Stimulated activated CD8-positive, alpha-beta memory T cell treated with anti-CD3 and anti-CD28 coated beads, Interleukin-7, amount 100 ng/mL, for 1 hour (primary cell): ENCODE measurements at regions not wholly inside any gene's neighbourhood (a gene's known extent, or its start where the extent isn't known, plus 50 kb on each side); places are given as distances from the start of the nearest gene placed in this dataset.
"Not testable (repeated sequence)": the region's sequence is repeated elsewhere in the genome, so short reads cannot be mapped to it uniquely, and the experiment has no call there.

Experiments
- DNase-seq, 2 donors: peaks; one replicate each; pipeline ENCODE4 v3.0.0-alpha.2; 2020; ENCODE audit warnings: low read depth in 2 of 2

DNA sequence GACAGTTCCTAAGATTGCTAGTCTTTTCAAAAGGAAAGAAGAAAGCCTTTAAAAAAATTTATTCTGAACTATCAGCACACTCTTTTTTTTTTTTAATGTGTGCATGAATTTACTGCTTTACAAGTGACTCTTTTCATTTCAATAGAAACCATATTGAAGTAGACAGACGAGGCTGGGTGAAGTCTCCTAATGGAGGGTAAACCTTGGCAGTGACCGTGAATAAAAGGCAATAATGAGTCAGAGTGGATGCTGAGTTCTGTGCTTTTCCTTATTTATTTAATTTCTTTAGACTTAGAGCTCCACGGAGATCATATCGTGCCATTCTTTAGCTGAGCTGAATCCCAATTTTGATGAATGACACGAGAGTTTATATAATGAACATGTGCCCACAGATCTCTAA lies 196.9 kb downstream of the PRL start:
- no peak for DNase-seq

DNA sequence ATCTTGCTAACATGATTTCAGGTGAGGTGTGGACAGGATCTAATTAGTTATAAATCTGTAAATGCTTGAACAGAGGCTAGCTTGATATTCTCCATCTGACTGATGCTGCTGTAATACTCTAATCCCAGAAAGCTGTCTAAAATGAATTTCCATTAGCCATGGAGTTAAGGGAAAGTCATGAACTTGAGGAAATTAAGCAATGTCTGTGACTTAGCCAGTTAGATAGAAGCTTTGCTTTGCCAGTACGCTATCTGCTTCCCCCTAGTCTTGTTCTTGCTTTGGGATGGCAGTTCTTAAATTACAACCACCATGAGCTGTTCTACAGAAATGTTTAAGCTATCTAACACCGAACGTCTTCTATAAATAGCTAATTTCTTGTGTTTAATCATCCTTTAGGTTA lies 195.7 kb downstream of the PRL start:
- DNase-seq, result no peak

DNA sequence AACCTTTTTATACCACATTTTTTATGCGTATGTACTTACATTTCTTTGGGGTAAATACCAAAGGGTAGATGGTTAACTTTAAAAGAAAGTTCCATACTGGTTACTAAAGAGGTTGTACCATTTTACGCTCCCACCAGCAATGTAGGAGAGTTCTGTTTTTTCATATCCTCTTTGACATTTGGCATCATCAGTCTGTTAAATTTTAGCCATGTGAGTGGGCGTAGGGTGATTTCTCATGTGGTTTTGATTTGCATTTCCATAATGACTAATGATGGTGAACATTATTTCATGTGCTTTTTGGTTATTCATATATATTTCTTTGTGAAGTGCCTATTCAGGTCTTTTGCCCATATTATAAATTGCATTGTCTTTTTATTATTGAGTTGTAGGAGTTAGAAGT lies 194.2 kb downstream of the PRL start:
- no peak for DNase-seq

DNA sequence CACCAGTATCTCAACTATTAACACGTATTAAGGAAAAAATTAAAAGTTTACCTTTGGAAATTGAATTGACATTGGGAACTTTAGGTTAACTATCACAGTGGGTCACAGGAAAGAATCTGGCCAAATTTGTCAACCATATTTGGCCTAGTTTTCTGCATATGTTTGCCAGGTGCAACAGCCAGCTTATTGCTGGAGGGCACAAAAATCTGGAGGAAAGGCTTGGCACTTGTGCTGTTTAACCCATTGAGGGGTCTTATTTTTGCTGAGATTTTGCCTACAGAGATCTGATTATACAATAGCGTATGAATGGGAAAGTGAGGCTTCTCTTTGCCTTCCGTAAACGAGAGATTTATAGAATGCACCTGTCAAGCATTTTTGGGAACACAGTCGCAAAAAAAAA lies 190.4 kb downstream of the PRL start:
- no peak for DNase-seq

DNA sequence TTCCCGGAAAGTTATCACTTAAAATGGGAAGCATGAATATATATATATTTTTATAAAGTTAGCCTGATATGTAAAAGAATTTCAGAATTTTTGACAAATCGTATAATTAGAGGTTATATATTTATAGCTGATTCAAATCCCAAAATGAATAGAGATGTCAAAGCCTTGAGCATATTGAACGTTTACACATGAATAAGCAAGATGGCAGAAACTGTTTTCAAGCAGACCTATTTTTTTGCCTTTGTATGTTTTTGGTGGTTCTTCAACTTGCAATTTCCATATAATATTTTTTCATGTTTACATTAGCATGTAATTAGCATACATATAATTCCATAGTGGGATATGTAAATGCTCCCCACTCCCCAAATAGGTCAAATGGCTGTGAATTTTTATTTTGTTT lies 189.9 kb downstream of the PRL start:
- no peak for DNase-seq

DNA sequence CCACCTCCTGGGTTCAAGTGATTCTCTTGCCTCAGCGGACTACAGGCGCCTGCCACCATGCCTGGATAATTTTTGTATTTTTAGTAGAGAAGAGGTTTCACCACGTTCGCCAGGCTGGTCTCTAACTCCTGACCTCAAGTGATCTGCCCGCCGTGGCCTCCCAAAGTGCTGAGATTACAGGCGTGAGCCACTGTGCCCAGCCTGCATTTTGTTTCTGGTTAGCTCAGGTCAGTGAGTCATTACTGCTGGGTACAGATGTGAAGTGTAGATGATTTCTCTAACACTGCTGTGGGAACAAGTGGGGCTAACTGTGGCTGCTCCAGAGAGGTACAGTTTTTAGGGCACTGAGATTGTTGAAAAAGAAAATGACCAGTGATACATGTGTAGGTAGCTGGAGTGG lies 188.6 kb downstream of the PRL start:
- no peak for DNase-seq

DNA sequence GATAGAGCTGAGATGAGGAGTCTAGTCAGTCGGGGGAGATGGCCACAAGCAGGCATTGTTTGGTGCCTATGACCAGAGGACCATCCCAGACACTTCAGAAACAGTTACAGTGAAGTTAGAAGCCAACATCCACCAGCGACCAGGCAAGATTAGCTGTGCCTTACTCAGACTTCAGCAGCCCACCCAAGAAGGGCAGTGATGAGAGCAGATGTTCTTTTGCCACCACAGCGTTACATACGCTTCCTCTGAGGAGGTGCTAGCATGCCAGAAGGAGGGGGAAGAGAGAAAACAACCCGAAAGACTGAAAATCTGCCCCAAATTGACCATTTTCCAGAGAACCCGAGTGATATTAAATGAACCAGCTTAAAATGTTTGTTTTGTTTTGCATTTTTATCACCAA lies 186.8 kb downstream of the PRL start:
- DNase-seq, result no peak

DNA sequence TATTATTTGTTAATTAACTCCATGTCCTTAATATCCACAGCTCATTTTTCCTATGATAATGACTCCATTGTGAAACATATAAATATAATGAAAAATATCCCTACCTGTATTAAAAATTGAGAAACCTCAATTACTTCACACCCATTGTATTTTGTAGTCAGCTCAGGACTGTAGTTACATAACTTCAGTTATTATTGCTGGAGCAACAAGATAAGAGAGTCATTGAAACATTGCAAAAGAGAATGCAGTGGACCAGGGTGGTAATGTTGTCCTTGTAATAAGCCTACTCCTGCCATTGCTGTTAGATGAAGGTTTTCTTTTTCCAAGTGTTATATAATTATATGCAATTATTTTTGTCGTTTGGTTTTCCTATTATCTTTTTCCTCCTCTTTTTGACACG lies 184.4 kb downstream of the PRL start:
- DNase-seq, result no peak

DNA sequence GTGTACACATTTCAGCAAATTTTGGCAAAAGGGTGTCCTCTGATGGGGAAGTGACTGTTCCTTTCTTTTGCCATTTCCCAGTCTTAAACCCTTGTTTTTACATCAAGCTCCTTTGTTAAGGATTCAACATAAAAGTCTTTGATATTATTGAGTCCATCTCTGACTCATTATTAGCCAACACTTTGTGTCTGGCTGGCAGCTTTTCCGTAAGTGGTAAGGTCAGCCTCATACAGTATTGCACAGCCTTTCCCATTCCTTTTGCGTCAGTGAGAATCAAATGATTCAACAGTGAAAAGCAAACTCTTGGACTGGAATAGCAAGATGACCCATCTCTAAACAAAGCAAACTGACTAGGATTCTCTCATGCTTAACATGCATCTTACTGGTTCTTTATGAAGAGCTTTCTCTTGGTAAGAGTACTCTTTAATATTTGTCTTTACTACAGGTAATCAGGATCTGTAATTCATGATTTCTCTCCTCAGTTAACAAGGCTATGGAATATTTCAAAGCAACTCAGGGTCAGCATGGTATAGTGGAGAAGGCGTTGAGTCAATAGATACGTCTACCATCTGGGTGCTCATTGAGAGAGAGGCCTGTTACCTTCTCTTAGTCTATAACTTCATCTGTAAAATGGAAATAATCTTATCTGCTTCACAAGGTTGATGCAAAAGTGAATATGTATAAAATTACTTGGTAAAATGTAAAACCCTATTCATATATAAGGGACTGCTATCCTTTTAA lies 183.6 kb downstream of the PRL start:
- no peak for DNase-seq

DNA sequence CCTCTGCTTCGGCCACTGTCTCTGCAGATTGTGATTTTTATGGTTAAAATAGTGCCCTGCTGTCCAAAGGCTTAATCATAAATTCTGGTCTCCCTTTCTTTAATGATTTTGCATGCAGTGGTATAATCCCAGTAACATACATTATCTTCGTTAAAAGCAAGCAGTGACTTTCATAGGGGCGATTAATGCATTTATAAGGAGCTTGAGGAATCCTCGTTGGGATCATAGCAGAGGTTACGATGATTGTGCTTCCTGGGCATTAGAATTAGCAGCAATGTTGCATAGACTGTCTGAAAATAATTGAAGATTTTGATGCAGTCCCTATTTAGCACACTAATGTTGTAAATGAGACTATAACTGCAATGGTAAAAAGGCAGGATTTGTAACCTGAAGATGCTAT lies 181.3 kb downstream of the PRL start:
- DNase-seq, result no peak

DNA sequence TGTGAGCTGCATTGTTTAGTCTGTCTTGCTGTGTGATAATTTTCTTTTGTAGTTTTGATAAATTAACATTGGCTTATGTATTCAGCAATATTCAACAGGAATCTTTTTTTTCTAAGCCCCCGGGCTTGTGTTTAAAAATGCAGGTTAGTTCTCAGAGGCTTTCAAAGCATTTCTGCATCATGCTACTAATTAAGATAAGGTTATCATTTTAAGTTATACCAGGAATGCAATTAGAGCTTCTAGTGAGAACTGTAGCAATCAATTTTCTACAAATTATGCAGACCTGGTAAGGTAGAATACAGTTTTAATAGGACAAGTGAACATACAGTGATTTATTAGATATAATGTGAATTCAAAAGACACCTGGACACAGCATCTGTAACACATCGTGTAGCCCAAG lies 179.2 kb downstream of the PRL start:
- DNase-seq, result no peak

DNA sequence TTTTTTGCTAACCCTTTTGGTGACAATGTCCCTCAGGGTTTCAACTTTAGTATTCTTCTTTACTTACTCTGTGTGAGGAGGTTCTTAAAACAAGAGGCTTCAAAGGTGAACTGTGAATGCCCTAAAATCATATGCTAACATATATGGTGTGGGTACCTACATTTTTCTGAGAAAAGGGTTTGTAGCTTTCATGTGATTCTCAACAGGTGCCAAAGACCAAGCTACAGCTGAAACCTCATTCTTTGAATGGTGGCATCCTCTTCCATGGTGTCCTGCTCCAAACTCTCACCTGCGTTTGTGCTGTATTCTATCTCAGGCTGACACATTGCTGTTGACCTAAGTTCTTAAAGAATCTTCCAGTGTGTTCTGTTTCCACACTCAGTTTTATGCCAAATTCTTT lies 177.3 kb downstream of the PRL start:
- no peak for DNase-seq

DNA sequence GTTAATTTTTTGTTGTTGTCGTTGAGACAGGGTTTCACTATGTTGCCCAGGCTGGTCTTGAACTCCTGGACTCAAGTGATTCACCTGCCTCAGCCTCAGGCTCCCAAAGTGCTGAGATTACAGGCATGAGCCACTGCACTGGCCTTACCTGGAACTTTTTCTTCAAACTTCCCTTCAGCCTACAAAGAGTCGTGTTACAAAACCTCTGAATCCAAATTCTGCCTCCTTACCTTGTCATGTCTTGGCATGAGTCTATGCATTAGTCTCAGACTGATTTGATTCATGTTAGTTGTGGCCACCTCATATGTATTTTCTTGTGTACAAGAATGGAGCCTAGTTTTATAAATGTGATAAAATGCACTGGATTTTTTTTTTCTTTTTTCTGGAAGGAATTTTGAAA lies 172.1 kb downstream of the PRL start:
- DNase-seq, result no peak

DNA sequence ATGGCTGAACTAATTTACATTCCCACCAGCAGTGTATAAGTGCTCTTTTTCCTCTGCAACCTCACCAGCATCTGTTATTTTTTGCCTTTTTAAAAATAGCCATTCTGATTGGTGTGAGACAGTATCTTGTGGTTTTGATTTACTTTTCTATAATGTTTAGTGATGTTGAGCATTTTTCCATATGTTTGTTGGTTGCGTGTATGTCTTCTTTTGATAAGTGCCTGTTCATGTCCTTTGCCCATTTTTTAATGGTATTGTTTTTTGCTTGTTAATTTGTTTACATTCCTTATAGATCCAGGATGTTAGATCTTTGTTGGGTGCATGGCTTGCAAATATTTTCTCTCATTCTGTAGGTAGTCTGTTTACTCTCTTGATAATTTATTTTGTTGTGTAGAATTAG lies 169.9 kb downstream of the PRL start:
- DNase-seq, result no peak

DNA sequence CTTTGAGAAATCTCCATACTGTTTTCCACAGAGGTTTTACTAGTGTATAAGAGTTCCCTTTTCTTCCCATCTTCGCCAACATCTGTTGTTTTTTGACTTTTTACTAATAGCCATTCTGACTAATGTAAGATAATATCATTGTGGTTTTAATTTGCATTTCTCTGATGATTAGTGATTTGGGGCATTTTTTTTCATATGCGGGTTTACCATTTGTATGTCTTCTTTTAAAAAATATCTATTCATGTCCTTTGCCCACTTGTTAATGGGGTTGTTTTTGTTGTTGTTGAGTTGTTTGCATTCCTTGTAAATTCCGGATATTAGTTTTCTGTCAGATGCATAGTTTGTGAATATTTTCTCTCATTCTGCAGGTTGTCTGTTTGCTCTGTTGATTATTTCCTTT lies 167.1 kb downstream of the PRL start:
- DNase-seq, result no peak

DNA sequence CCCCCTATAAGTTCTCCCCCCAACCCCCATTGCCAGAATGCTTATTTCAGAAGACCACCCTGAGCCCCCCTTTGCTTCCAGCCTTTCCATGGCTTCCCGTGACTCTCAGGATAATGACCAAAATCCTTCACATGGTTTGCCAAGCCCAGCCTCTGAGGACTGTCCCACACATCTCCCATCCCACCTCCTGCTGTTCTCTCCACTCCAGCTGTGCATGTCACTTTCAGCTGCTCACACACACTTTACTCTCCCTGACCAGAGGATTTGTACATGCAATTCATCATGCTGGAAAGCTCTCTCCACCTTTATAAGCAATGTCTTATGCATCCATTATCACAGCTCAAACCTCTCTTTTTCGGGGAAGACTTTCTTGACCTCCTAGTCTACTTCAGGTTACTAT lies 164.2 kb downstream of the PRL start:
- DNase-seq, result no peak

DNA sequence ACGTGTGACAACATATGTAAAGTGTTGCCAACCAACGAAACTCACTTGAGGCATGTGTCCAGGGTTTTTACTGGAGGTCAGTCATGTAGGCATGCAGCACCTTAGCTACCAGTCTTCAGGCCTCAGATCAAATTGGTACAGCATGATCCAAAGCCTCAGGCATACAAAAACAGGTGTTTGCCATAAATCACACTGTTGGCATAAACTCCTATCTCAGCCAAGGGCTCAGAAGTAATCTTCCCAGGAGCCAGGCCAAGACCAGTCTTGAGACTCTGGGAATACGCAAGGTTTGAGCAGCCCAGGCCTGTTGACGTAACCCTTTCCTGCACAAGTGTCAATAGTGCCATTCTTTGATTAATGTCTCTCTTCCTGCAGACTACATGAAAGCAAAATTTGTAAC lies 163.5 kb downstream of the PRL start:
- no peak for DNase-seq

DNA sequence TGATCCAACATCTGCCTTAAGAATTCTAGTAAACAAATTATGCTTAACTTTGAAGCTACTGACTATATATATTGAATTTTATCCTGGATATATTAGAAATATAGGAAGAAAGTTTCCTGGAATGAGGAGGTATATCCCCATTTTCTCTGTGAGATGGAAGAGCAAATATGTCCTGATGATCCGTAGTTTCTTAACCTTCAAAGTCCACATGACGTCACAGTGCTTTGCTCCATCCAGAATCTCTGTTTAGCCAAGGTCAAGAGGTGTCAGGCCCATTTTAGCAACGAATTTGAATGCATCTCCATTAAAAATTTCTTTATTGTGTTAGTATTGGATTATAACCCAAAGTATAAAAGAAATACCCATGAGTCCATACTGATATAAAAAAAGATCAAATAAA lies 162.5 kb downstream of the PRL start:
- DNase-seq, result no peak

DNA sequence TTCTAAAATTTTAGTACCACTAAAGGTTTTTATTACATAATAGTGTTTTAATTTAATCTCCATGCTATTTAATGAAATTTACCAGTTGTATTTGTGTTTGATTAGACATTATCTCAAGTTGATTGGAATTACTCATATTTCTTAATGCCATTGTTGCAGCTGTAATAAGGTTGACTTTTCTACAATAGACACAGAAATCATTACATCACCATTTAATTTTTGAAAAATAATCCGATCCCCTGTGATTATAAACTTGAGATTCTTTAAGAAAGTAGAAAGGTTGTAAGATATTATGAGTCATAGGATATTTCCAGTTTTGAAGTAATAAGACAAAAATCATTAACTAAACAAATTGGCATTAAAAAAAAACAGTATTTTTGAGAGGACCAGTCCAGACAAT lies 161.4 kb downstream of the PRL start:
- no peak for DNase-seq

DNA sequence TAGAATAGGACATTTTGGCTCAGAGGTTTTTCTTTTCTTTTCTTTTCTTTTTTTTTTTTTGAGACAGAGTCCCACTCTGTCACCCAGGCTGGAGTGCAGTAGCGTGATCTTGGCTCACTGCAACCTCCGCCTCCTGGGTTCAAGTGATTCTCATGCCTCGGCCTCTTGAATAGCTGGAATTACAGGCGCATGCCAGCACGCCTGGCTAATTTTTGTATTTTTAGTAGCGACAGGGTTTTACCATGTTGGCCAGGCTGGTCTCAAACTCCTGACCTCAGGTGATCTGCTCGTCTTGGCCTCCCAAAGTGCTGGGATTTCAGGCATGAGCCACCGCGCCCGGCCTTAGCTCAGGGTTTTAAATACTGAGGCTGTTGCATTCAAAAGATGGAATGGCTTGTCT lies 156.1 kb downstream of the PRL start:
- not testable (repeated sequence) for DNase-seq

DNA sequence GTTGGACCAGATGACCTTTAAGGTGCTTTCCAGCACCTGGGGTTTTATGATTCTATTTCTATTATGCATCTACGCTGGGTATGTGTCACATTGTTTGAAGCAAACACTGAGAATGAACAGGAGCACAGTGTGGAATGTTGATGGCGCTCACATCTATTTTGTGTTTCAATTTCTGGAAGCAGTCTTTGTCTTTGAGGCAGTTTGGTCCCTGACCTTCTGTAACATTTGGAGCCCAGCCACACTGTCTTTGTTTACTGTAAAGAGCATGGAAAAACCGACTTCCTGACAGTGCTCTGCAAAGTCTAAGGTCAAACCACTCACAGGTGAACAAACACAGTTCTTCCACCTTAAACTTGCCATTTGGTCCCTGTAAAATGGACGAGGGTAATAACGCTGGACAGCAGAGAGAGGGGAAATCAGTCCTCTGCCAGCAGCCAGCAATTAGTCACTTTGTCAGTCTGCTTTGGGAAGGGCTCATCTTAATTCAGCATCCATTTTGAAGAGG lies 155.5 kb downstream of the PRL start:
- DNase-seq, result no peak

DNA sequence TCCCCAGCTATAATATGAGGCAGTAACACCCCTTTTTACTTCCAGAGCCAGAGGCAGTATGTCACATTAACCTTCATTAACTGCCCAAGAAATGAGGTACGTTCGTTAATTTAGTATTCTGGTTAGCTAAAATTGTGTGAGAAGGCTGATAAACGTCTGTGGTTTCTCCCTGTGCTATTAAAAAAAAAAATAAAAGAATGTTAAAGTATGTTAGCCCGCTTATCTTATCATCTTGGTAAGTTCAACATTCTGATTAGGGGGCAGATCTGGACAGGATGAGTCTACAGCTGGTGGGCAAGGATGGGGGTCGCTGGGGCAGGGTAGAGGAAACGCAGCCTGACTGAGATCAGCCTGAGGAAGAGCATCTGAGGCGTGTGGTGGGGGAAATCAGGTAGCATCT lies 154.0 kb downstream of the PRL start:
- no peak for DNase-seq

DNA sequence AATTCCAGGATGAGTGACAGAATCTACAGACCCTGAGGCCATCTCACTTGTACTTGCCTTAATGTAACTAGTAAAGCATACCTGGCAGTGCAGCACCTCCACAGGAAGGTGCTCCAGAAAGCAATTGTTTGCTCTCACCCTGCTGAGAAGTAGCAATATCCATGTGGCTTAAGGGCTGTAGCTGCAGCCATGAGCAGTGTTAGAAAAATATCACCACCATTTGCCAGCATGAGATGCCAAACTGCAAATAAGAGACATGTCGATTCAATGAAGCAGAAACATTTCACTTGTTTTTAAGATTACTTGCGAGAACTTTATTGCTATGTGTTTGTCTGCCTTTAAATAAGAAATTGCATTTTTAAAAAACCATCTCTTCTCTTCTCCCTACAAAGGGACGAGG lies 151.5 kb downstream of the PRL start:
- no peak for DNase-seq
